GM12873 (cell line): ENCODE measurements at regions not wholly inside any gene's neighbourhood (a gene's known extent, or its start where the extent isn't known, plus 50 kb on each side); places are given as distances from the start of the nearest gene placed in this dataset.

Experiments used
- TF ChIP-seq, protein P1 (sequence below): IDR thresholded peaks from 2 replicates; pipeline ENCODE4 v1.5.1; 2012; ENCODE audit warnings: low read depth, mild to moderate bottlenecking, moderate library complexity, low read length, control low read depth; ENCODE audit not compliant: insufficient read depth; ENCODE audit errors: missing control alignments

DNA sequence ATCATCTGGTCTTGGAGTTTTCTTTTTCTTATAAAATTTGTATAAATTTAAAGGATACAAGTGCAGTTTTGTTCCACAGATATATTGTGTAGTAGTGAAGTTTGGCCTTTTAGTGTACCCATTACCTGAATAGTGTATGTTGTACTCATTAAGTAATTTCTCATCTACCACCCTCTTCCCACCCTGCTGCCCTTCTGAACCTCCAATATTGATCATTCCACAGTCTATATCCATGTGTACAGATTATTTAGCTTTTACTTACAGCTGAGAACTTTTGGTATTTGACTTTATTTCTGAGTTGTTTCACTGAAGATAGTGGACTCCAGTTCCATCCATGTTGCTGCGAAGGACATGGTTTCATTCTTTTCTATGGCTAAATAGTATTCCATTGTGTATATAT lies 63.1 kb upstream of the NR3C1 start:
- TF ChIP-seq, protein P1, sequence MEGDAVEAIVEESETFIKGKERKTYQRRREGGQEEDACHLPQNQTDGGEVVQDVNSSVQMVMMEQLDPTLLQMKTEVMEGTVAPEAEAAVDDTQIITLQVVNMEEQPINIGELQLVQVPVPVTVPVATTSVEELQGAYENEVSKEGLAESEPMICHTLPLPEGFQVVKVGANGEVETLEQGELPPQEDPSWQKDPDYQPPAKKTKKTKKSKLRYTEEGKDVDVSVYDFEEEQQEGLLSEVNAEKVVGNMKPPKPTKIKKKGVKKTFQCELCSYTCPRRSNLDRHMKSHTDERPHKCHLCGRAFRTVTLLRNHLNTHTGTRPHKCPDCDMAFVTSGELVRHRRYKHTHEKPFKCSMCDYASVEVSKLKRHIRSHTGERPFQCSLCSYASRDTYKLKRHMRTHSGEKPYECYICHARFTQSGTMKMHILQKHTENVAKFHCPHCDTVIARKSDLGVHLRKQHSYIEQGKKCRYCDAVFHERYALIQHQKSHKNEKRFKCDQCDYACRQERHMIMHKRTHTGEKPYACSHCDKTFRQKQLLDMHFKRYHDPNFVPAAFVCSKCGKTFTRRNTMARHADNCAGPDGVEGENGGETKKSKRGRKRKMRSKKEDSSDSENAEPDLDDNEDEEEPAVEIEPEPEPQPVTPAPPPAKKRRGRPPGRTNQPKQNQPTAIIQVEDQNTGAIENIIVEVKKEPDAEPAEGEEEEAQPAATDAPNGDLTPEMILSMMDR, result no peak

DNA sequence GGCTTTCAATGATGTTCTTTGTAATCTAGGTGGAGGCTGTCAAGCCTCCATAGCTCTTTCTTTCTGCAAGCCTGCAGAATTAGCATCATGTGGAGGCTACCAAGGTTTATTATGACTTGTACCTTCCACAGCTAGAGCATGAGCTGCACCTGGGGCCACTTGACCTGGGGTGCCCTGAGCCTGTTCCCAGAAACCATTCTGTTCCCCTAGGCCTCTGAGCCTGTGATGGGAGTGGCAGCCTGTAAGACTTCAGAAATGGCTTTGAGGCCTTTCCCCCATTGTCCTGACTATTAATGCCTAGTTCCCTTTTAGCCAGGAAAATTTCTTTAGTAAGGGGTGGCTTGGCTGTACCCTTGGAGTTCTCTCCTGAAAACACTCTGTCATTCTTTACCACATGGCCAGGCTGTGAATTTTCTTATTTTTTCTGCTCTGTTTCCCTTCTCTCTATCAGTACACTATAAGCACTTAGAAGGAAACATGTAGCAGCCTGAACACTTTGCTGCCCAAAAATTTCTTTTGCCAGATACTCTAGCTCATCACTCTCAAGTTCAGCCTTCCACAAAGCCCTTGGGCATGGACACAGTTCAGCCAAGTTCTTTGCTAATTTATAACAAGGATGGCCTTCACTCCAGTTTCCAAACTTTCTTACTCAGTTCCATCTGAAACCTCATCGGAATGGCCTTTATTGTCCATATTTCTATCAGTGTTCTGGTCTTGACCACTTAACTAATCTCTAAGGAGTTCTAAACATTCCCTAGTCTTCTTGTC lies 61.4 kb upstream of the NR3C1 start:
- TF ChIP-seq, protein P1, result no peak

DNA sequence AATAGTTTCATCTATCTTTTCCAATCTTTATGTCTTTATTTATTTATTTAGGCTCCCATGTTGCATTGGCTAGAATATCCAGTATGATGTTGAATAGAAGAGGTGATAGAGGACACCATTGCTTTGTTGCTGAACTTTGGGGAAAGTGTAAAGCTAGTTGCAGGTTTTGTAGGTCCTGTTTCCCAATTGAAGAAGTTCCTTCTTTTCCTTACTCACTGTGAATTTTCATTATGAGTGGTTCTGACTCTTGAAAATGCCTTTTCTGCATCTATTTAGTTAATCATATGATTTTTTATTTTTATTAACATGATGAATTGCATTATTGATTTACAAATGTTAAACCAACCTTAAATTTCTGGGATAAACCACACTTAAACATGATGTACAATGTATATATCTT lies 58.9 kb upstream of the NR3C1 start:
- TF ChIP-seq, protein P1, result no peak

DNA sequence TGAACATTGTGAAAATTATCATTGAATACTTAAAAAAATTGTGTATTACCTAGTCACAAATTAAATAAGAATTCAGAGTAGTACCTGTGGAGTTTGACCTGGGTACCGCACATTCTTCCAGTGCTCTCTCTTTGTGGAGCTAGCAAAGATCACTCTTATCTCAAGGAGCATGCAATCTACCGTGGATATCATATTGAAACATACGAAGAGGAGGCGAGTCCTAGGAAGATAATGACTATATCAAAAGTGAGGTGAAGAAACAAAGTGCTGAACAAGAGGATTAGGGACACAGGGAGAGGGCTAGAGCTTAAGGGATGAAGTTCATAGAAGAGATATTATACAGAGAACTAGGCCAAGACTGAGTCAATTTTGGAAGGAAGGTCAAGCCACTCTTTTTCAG lies 55.9 kb upstream of the NR3C1 start:
- TF ChIP-seq, protein P1, result no peak

DNA sequence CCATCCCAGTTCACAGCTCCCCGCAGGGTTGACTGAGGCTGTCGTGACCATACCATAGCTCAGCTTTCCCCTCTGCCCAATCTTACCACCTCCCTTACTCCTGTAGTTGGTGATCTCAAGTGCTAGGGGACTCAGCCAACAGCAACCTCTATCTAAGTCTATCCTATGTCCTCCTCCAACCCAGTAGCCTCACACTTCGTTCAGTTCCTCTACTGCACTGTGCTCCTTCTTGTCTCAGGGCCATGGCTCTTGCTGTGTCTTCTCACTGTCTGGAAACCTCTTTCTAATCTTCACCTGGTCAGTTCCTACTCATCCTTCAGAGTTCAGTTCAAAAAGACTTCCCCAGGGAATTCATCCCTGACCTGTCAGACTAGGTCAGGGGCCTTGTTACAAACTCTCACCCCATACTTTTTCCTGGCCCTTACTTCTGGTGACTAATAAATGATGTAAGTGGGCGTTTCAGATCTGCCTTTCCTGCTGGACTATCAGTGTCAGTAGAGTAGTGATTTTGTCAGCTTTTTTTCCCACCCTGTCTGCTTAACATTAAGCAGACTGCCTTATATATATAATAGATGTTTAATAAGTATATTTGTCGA lies 53.6 kb upstream of the NR3C1 start:
- TF ChIP-seq, protein P1, result no peak

DNA sequence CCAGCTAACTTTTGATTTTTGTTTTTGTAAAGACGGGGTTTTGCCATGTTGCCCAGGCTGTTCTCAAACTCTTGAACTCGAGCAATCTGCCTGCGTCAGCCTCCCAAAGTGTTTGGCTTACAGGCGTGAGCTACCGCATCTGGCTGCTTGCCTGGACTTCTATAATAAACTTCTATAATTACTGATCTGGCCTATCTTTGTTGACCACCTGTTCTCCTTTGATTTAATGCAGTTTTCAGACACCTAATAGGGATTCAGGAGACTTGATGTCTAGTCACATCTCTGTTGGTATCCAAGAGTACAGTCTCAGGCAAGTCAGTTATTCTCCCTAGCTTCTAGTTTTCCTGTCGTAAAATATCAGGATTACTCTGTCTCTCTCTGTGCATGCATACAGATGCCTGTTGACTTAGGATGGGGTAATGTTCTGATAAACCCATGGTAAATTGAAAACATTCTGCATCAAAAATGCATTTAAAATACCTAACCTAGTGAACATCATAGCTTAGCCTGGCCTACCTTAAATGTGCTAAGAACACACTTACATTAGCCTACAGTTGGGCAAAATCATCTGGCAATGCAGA lies 51.5 kb upstream of the NR3C1 start:
- TF ChIP-seq, protein P1, result no peak

DNA sequence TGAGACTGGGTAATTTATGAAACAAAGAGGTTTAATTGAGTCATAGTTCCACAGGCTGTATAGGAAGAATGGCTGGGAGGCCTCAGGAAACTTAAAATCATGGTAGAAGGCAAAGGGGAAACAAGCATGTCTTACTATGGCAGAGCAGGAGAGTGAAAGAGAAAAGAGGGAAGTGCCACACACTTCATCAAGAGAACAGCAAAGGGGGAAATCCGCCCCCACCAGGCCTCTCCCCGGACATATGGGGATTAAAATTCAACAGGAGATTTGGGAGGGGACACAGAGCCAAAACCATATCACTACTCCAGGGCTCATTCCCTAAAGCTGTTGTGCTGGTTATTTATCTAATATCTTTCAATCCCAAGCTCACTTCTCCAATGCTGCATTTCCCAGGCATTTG lies 50.2 kb upstream of the NR3C1 start:
- TF ChIP-seq, protein P1, result no peak
